NCI-H526 (cell line): ENCODE measurements at regions not wholly inside any gene's neighbourhood (a gene's known extent, or its start where the extent isn't known, plus 50 kb on each side); places are given as distances from the start of the nearest gene placed in this dataset.
"Not testable (repeated sequence)": the region's sequence is repeated elsewhere in the genome, so short reads cannot be mapped to it uniquely, and the experiment has no call there.

Experiments
- DNase-seq, 2 experiments: peaks; one replicate each; lab custom pipeline; 2025; lab: John Stamatoyannopoulos, UW

GRCh38 chr13:52565324-52565723 lies 76.9 kb upstream of the HNRNPA1L2 start:
- DNase-seq, result peak; percentile 55 to 72

GRCh38 chr13:52569904-52570602 lies 72.2 kb upstream of the HNRNPA1L2 start:
- DNase-seq, result peak; percentile 85 to 89

GRCh38 chr13:52571163-52571562 lies 71.1 kb upstream of the HNRNPA1L2 start:
- DNase-seq, result not testable (repeated sequence)

GRCh38 chr13:52582962-52583361 lies 59.3 kb upstream of the HNRNPA1L2 start:
- not testable (repeated sequence) for DNase-seq
